Bronchial epithelial cell (primary cell): ENCODE measurements at regions not wholly inside any gene's neighbourhood (a gene's known extent, or its start where the extent isn't known, plus 50 kb on each side); places are given as distances from the start of the nearest gene placed in this dataset.

Source experiments
- DNase-seq: peaks from one replicate; pipeline ENCODE4 v3.0.0-alpha.2; 2010; ENCODE audit warnings: low read depth
- FAIRE-seq: peaks from 2 replicates; lab custom pipeline; 2011; peaks lifted over from hg19 to GRCh38; lab: Jason Lieb, UNC
- H3K27me3 ChIP-seq: 2 replicates; pipeline ENCODE4 v1.5.1; 2011; ENCODE audit warnings: low read length; ENCODE audit not compliant: control insufficient read depth, insufficient read depth
- H3K36me3 ChIP-seq: 2 replicates; pipeline ENCODE4 v1.5.1; 2011; ENCODE audit warnings: low read length; ENCODE audit not compliant: control insufficient read depth, insufficient read depth
- H3K4me3 ChIP-seq: 2 replicates; pipeline ENCODE4 v1.5.1; 2011; ENCODE audit warnings: mild to moderate bottlenecking, low read depth, low read length, control low read depth
- CTCF ChIP-seq: IDR thresholded peaks from 2 replicates; pipeline ENCODE4 v1.5.1; 2011; ENCODE audit warnings: mild to moderate bottlenecking, moderate library complexity, low read length, control low read depth, inconsistent platforms; ENCODE audit not compliant: insufficient read depth, severe bottlenecking

- FAIRE-seq (no peak), DNase-seq (no peak)
- Histone ChIP-seq H3K27me3 (no peaks in the 10 kb centered on the region), H3K36me3 (no peaks in the 10 kb centered on the region), H3K4me3 (no peak overlapping the region)
- no peak for TF ChIP-seq CTCF
Measured at GRCh38 chr10:105969884-105970377, 1194.6 kb downstream of the SORCS1 start.

GRCh38 chr10:105968666-105969065 lies 1195.8 kb downstream of the SORCS1 start:
- FAIRE-seq, result no peak

DNA sequence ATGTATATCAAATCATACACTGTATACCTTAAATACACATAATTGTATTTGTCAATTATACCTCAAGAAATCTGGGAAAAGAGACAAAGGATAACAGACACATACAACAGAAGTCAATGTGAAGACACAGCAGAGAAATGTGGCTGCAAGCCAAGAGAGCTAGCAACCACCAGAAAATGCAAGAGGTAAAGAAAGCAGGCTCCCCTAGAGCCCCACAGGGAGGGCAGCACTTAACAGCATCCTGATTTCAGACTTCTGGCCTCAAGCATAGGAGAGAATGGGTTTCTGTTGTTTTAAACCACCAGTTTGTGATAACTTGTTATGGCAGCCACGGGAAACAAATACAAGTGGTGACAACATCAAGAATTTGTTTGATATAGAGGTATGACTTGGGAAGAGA lies 1197.2 kb downstream of the SORCS1 start:
- no peak for FAIRE-seq
- TF ChIP-seq CTCF, result no peak
- DNase-seq, result no peak
- H3K27me3 ChIP-seq, result no peaks in the 10 kb centered on the region
- no peak overlapping the region for H3K4me3 ChIP-seq
- H3K36me3 ChIP-seq, result no peaks in the 10 kb centered on the region

More at GRCh38 chr10:105968666-105969065, 1195.8 kb downstream of the SORCS1 start:
- no peak for TF ChIP-seq CTCF
- DNase-seq, result no peak
- no peaks in the 10 kb centered on the region for H3K27me3 ChIP-seq
- no peak overlapping the region for H3K4me3 ChIP-seq
- no peaks in the 10 kb centered on the region for H3K36me3 ChIP-seq

DNA sequence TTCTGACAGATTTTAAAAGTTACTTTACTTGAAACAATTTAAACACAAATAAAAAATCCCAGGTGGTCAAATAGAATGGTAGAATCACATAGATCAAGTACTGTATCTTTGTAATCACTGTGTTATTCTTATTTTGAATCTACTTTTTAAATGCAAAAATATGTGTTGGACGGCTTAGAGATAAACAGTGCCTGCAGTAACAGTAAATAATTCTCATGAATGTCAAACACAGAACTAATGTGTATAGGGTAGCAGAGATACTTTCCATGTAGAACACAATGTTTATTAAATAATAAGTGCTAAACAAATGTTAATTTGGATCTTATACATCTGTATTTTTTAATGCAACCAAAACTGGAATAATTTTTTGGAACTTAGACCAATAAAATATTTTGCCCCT lies 1199.4 kb downstream of the SORCS1 start:
- no peak overlapping the region for H3K4me3 ChIP-seq
- no peak for TF ChIP-seq CTCF
- FAIRE-seq, result no peak
- H3K36me3 ChIP-seq, result no peaks in the 10 kb centered on the region
- no peak for DNase-seq
- no peaks in the 10 kb centered on the region for H3K27me3 ChIP-seq

- Histone ChIP-seq H3K27me3 (no peaks in the 10 kb centered on the region), H3K36me3 (no peaks in the 10 kb centered on the region), H3K4me3 (no peak overlapping the region)
- no peak for TF ChIP-seq CTCF
- no peak for DNase-seq
- FAIRE-seq, result no peak
Measured at GRCh38 chr10:105964009-105964408, 1200.5 kb downstream of the SORCS1 start.

- no peak for TF ChIP-seq CTCF
- Histone ChIP-seq H3K27me3 (no peaks in the 10 kb centered on the region), H3K36me3 (no peaks in the 10 kb centered on the region), H3K4me3 (no peak overlapping the region)
- DNase-seq (no peak), FAIRE-seq (no peak)
Measured at GRCh38 chr10:105963334-105963884, 1201.1 kb downstream of the SORCS1 start.
